ENCODE measurements at regions not wholly inside any gene's neighbourhood (a gene's known extent, or its start where the extent isn't known, plus 50 kb on each side); places are given as distances from the start of the nearest gene placed in this dataset.

- intact Hi-C loops (cut with DNase I): no loop called here
Measured at GRCh38 chr2:71857636-71858035, 290.0 kb downstream of the CYP26B1 start.

DNA sequence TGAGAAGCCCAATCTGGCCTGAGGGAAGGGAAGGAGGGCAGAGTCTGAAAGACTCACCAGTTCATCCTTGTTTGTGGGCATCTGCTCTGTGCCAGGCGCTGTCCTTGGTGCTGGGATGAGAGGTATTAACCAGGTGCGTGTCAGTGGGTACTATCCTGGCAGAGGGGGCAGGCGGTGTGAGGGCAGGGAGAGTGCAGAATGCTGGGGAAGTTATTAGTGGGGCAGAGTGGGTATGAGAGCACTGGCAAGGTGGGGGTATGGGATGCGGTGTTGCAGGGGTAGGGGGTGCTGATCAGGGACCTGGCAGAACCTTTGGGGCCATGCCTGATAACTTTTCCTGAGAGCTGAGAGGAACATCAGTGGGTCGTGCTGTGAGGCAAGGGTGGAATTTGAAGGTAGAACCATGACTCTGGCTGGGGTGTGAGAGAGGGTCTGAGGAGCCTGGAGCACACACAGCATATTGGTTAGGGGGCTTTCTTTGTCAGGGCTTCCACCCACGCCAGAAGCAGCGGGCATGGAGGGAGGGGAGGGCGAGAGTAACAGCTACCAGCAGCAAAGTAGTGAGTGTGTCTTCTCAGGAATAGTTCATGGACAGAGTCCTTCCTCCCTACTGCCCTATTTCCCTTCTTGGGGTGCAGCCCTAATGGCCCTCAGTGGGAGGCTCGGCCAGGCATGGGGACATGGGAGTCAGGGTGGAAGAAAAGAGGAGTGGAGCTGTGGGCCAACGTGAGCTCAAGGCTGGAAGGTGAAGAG is 290.7 kb downstream of the CYP26B1 start:
- no peaks in the 10 kb centered on the region for H3K27me3 ChIP-seq (ENCODE audit: control insufficient read depth, insufficient read depth, low read length)
- no peak overlapping the region for H3K27ac ChIP-seq (ENCODE audit: low read depth in 2 of 2, low read length in 2 of 2)
- no peak for TF ChIP-seq CTCF (IDR thresholded peaks at IDR 0.05; ENCODE audit: borderline replicate concordance, extremely low read depth, insufficient read depth)
- intact Hi-C loops (cut with DNase I): no loop called here
- H3K36me3 ChIP-seq (ENCODE audit: control insufficient read depth in 2 of 3, insufficient read depth in 3 of 3, low read length in 3 of 3): no peaks in the 10 kb centered on the region
- H3K4me3 ChIP-seq (ENCODE audit: low read length in 3 of 3): no peak overlapping the region
- H3K4me1 ChIP-seq (ENCODE audit: control insufficient read depth in 2 of 3, insufficient read depth in 2 of 3, low read depth in 1 of 3, low read length in 3 of 3): peaks cover 0 to 6% (median 0%) of the 10 kb centered on the region in 3 donors
- no peak overlapping the region for H3K9ac ChIP-seq (ENCODE audit: low read length in 3 of 3)
- H3K9me3 ChIP-seq (ENCODE audit: control insufficient read depth in 2 of 3, insufficient read depth in 1 of 3, low read length in 3 of 3): no peaks in the 10 kb centered on the region
- FAIRE-seq (no peak), DNase-seq (peak in 3 of 5 donors; percentile 34 to 62 (median 37))

More at GRCh38 chr2:71857636-71858035, 290.0 kb downstream of the CYP26B1 start:
- Histone ChIP-seq H3K4me3 (ENCODE audit: low read length in 3 of 3) (no peak overlapping the region), H3K4me1 (ENCODE audit: control insufficient read depth in 2 of 3, insufficient read depth in 2 of 3, low read depth in 1 of 3, low read length in 3 of 3) (peaks cover 0 to 3% (median 0%) of the 10 kb centered on the region in 3 donors), H3K27ac (ENCODE audit: low read depth in 2 of 2, low read length in 2 of 2) (no peak overlapping the region), H3K9me3 (ENCODE audit: control insufficient read depth in 2 of 3, insufficient read depth in 1 of 3, low read length in 3 of 3) (no peaks in the 10 kb centered on the region), H3K9ac (ENCODE audit: low read length in 3 of 3) (no peak overlapping the region), H3K36me3 (ENCODE audit: control insufficient read depth in 2 of 3, insufficient read depth in 3 of 3, low read length in 3 of 3) (no peaks in the 10 kb centered on the region), H3K27me3 (ENCODE audit: control insufficient read depth, insufficient read depth, low read length) (no peaks in the 10 kb centered on the region)
- no peak for TF ChIP-seq CTCF (IDR thresholded peaks at IDR 0.05; ENCODE audit: borderline replicate concordance, extremely low read depth, insufficient read depth)
- FAIRE-seq (no peak), DNase-seq (no peak)

DNA sequence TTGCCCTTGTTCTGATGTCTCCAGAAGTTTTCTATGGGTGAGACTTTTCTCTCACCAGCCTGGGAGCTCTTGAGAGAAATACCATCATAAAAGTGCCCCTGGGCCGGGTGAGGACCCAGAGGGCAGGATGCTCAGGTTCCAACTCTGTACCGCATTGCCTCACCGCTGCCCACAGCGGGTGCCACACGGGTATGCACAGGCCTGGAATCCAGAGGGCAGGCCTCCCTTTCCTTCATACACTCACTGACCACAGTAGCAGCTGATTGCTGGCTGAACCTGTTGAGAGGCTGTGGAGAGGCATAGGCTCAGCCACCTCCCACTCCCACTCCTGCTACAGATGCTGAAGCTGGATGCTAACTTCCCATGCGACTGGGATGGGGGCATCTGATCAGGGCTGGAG is 293.8 kb downstream of the CYP26B1 start:
- no peak for TF ChIP-seq CTCF (IDR thresholded peaks at IDR 0.05; ENCODE audit: borderline replicate concordance, extremely low read depth, insufficient read depth)
- intact Hi-C loops (cut with DNase I): no loop called here
- H3K4me1 ChIP-seq (ENCODE audit: control insufficient read depth in 2 of 3, insufficient read depth in 2 of 3, low read depth in 1 of 3, low read length in 3 of 3): peaks cover 0 to 7% (median 0%) of the 10 kb centered on the region in 3 donors
- no peaks in the 10 kb centered on the region for H3K9me3 ChIP-seq (ENCODE audit: control insufficient read depth in 2 of 3, insufficient read depth in 1 of 3, low read length in 3 of 3)
- no peak overlapping the region for H3K27ac ChIP-seq (ENCODE audit: low read depth in 2 of 2, low read length in 2 of 2)
- no peak overlapping the region for H3K9ac ChIP-seq (ENCODE audit: low read length in 3 of 3)
- DNase-seq (no peak), FAIRE-seq (no peak)
- no peaks in the 10 kb centered on the region for H3K27me3 ChIP-seq (ENCODE audit: control insufficient read depth, insufficient read depth, low read length)
- no peaks in the 10 kb centered on the region for H3K36me3 ChIP-seq (ENCODE audit: control insufficient read depth in 2 of 3, insufficient read depth in 3 of 3, low read length in 3 of 3)
- H3K4me3 ChIP-seq (ENCODE audit: low read length in 3 of 3): no peak overlapping the region
